Gastrocnemius medialis (tissue), 4 donors: ENCODE measurements at regions not wholly inside any gene's neighbourhood (a gene's known extent, or its start where the extent isn't known, plus 50 kb on each side); places are given as distances from the start of the nearest gene placed in this dataset.

Experiments used
- POLR2A ChIP-seq, 2 donors: fragments of 450-650 bp; IDR thresholded peaks; one replicate each; pipeline ENCODE4 v1.6.1; 2017; ENCODE audit warnings: antibody characterized with exemption in 2 of 2, mild to moderate bottlenecking in 2 of 2, moderate library complexity in 2 of 2
- TF ChIP-seq, protein P1 (sequence below), 5 experiments: fragments of 450-650 bp in 3 of 5; fragments of 200-600 bp in 2 of 5; sonication (generic) in 2 of 5; IDR thresholded peaks in 4 of 5; conservative IDR thresholded peaks in 1 of 5; 1 replicate in 4 of 5; 2 replicates in 1 of 5; pipeline ENCODE4 v1.5.1; 2016 to 2019; ENCODE audit warnings: antibody characterized with exemption in 5 of 5, mild to moderate bottlenecking in 3 of 5, moderate library complexity in 3 of 5

DNA sequence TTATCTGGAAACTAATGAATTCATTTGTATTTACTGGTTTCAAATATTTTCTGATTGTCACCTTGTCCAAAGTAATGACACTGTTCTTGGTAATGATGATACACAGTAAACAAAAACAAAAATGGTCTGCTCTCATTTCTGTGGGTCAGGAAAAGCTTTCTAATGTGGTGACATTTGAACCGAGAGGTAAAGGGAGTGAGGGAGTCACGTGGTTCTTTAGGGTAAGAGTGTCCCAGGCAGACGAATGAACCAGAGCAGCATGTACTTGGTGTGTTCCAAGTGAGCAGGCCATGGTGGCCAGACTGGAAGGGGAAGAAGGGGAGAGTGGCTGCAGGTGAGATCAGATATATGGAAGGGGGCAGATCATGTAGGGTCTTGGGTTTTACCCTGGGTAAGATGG lies 247.0 kb upstream of the SLC30A5 start:
- TF ChIP-seq, protein P1, sequence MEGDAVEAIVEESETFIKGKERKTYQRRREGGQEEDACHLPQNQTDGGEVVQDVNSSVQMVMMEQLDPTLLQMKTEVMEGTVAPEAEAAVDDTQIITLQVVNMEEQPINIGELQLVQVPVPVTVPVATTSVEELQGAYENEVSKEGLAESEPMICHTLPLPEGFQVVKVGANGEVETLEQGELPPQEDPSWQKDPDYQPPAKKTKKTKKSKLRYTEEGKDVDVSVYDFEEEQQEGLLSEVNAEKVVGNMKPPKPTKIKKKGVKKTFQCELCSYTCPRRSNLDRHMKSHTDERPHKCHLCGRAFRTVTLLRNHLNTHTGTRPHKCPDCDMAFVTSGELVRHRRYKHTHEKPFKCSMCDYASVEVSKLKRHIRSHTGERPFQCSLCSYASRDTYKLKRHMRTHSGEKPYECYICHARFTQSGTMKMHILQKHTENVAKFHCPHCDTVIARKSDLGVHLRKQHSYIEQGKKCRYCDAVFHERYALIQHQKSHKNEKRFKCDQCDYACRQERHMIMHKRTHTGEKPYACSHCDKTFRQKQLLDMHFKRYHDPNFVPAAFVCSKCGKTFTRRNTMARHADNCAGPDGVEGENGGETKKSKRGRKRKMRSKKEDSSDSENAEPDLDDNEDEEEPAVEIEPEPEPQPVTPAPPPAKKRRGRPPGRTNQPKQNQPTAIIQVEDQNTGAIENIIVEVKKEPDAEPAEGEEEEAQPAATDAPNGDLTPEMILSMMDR (IDR thresholded peaks at IDR 0.05 in 4 of 5, conservative IDR thresholded peaks at IDR 0.05 in 1 of 5) = no peak
- TF ChIP-seq POLR2A (IDR thresholded peaks at IDR 0.05) = no peak
